ENCODE measurements at regions not wholly inside any gene's neighbourhood (a gene's known extent, or its start where the extent isn't known, plus 50 kb on each side); places are given as distances from the start of the nearest gene placed in this dataset.
"Not testable (repeated sequence)": the region's sequence is repeated elsewhere in the genome, so short reads cannot be mapped to it uniquely, and the experiment has no call there.

- no peak overlapping the region for H3K27ac ChIP-seq
- no peak overlapping the region for H3K4me3 ChIP-seq
- no peaks in the 10 kb centered on the region for H3K27me3 ChIP-seq
- no peaks in the 10 kb centered on the region for H3K9me3 ChIP-seq
- H3K36me3 ChIP-seq, result no peaks in the 10 kb centered on the region
- H3K4me1 ChIP-seq, result no peaks in the 10 kb centered on the region
- no peak for TF ChIP-seq CTCF (IDR thresholded peaks at IDR 0.05)
- DNase-seq, result no peak
- intact Hi-C loops (cut with DNase I; ENCODE audit: low total_unique reads), result no loop called here
Measured at GRCh38 chr2:195115738-195116137, 541.3 kb upstream of the SLC39A10 start.

DNA sequence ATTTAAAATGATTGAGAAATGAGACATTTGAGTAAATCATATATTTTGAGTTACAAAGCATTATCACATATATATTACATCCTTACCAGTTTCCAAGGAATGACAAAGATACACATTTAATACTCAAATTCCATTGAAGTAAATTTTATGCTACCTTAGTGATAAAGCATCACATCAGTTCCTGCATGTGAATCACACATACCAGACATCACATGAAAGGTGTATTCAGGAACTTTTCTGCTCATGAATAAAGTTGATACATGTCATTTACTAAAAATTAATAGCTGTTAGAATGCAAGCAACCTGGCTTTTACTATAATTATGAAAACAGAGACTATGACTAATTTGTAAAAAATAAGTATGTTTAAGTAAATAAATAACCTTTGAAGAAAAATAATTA is 548.8 kb upstream of the SLC39A10 start:
- no peak for TF ChIP-seq CTCF (IDR thresholded peaks at IDR 0.05)
- no peak overlapping the region for H3K27ac ChIP-seq
- no peak overlapping the region for H3K4me3 ChIP-seq
- H3K27me3 ChIP-seq, result no peaks in the 10 kb centered on the region
- no peaks in the 10 kb centered on the region for H3K36me3 ChIP-seq
- intact Hi-C loops (cut with DNase I; ENCODE audit: low total_unique reads), result no loop called here
- H3K4me1 ChIP-seq, result no peaks in the 10 kb centered on the region
- no peak for DNase-seq
- H3K9me3 ChIP-seq, result no peaks in the 10 kb centered on the region

DNA sequence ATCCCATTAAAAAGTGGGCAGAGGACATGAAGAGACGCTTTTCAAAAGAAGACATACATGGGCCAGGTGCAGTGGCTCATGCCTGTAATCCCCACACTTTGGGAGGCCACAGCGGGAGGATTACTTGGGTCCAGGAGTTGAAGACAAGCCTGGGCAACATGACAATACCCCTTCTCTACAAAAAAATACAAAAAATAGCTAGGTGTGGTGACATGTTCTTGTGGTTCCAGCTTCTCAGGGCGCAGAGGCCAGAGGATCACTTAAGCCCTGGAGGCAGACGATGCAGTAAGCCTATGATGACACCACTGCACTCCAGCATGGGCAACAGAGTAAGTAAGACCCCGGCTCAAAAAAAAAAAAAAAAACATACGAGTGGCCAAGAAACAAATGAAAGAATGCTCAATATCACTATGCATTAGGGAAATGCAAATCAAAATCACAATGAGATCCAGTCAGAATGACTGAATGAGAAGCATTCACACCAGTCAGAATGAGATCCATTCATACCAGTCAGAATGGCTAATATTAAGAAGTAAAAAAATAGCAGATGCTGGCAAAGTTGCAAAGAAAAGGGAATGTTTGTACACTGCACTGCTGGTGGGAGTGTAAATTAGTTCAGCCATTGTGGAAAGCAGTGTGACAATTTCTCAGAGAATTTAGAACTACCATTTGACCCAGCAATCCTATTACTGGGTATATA is 550.2 kb upstream of the SLC39A10 start:
- Histone ChIP-seq H3K4me1 (no peaks in the 10 kb centered on the region), H3K27me3 (no peaks in the 10 kb centered on the region), H3K36me3 (no peaks in the 10 kb centered on the region), H3K4me3 (no peak overlapping the region), H3K9me3 (no peaks in the 10 kb centered on the region), H3K27ac (no peak overlapping the region)
- no peak for DNase-seq
- intact Hi-C loops (cut with DNase I; ENCODE audit: low total_unique reads), result no loop called here
- no peak for TF ChIP-seq CTCF (IDR thresholded peaks at IDR 0.05)

DNA sequence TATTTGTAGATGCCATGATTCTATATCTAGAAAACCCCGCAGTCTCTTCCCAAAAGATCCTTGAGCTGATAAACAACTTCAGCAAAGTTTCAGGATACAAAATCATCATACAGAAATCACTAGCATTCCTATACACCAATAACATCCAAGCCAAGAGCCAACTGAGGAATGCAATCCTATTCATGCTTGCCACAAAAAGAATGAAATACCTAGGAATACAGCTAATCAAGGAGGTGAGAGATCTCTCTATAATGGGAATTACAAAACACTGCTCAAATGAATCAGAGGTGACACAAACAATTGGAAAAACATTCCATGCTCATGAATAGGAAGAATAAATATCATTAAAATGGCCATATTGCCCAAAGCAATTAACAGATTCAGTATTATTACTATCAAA is 551.4 kb upstream of the SLC39A10 start:
- H3K4me1 ChIP-seq, result no peaks in the 10 kb centered on the region

DNA sequence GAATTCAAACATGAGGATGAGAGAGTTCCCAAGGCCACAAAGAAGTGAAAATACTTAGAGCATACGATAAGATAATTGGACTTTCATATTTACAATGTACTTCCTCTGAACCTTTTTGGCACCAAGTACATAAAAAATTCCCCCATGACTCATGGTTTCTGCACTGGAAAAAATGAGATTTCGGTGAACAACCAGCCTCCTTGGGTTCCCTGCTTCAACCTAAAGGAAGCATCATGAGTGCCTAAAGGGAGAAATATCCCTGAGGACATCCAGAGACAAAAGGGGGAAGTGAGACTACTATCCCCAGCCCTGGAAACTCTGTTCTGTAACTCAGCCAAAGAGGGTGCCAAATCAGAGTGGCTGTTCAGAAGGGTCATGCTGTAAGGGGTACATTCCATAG is 562.7 kb upstream of the SLC39A10 start:
- no peak for DNase-seq
- intact Hi-C loops (cut with DNase I; ENCODE audit: low total_unique reads), result no loop called here
- H3K27me3 ChIP-seq, result no peaks in the 10 kb centered on the region
- no peak overlapping the region for H3K4me3 ChIP-seq
- no peak for TF ChIP-seq CTCF (IDR thresholded peaks at IDR 0.05)
- no peak overlapping the region for H3K27ac ChIP-seq
- H3K4me1 ChIP-seq, result no peaks in the 10 kb centered on the region
- H3K36me3 ChIP-seq, result no peaks in the 10 kb centered on the region
- H3K9me3 ChIP-seq, result no peaks in the 10 kb centered on the region

More for the DNA sequence above, 551.4 kb upstream of the SLC39A10 start:
- Histone ChIP-seq H3K36me3 (no peaks in the 10 kb centered on the region), H3K4me3 (no peak overlapping the region), H3K9me3 (no peaks in the 10 kb centered on the region), H3K27me3 (no peaks in the 10 kb centered on the region), H3K27ac (no peak overlapping the region)
- intact Hi-C loops (cut with DNase I; ENCODE audit: low total_unique reads), result no loop called here
- no peak for TF ChIP-seq CTCF (IDR thresholded peaks at IDR 0.05)
- no peak for DNase-seq

GRCh38 chr2:195092341-195092740 is 564.7 kb upstream of the SLC39A10 start:
- intact Hi-C loops (cut with DNase I; ENCODE audit: low total_unique reads), result no loop called here
- Histone ChIP-seq H3K9me3 (no peaks in the 10 kb centered on the region), H3K4me1 (no peaks in the 10 kb centered on the region), H3K27me3 (no peaks in the 10 kb centered on the region), H3K27ac (no peak overlapping the region), H3K4me3 (no peak overlapping the region), H3K36me3 (no peaks in the 10 kb centered on the region)
- TF ChIP-seq CTCF (IDR thresholded peaks at IDR 0.05), result no peak
- no peak for DNase-seq

GRCh38 chr2:195072806-195073205 is 584.2 kb upstream of the SLC39A10 start:
- DNase-seq; H3K4me1 ChIP-seq; H3K27me3 ChIP-seq; H3K27ac ChIP-seq; H3K4me3 ChIP-seq; intact Hi-C loops (cut with DNase I; ENCODE audit: low total_unique reads); H3K36me3 ChIP-seq; H3K9me3 ChIP-seq: not testable (repeated sequence)

Measured in tibial artery (tissue), 4 donors.